ENCODE measurements at regions not wholly inside any gene's neighbourhood (a gene's known extent, or its start where the extent isn't known, plus 50 kb on each side); places are given as distances from the start of the nearest gene placed in this dataset.

- no peak for DNase-seq
These were observed 138.3 kb upstream of the CDH13 start for GRCh38 chr16:82488460-82488859.

DNA sequence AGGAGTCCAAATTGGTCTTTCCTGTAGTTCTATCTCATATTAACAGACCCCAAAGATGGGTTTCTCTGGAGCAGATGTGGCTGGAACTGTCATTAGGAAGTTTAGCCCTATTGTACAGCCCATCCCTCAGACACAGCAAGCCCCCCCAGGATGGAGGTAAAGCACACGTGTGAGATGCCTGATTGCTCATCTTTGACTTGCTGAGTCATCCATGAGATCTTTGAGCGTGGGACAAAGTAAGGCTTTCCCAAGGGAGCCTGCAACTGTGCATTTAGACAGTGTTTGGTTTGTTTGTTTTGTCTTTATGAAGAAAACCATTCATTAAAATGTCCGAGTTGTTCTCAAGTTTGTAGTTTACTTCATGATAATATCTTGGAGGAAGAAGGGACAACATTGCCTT is 145.3 kb upstream of the CDH13 start:
- no peak for DNase-seq

GRCh38 chr16:82476786-82477185 is 150.0 kb upstream of the CDH13 start:
- DNase-seq = no peak

DNA sequence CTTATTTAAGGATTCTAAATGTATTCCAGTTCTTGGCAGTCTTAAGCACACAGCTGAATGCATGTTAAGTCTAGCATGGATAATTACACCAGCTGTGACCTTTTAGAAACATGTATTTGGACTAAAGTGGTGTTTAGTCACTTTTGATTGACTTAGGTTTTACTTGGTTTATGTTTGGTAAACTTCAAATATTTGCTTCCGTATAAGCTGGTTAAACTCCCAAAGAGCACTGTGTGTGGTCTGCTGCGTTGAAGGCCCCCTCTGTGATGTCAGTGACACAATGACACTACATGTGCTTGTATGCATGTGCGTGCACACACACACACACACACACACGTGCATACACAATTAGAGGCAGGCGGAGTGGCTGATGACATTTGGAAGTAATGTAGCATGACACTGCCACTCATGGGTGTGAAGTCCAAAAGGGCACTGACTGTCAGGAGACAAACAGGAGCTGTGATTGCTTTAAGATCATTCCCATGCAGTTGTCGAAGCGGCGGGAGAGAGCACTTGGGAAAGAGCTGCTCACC is 156.1 kb upstream of the CDH13 start:
- DNase-seq = no peak

DNA sequence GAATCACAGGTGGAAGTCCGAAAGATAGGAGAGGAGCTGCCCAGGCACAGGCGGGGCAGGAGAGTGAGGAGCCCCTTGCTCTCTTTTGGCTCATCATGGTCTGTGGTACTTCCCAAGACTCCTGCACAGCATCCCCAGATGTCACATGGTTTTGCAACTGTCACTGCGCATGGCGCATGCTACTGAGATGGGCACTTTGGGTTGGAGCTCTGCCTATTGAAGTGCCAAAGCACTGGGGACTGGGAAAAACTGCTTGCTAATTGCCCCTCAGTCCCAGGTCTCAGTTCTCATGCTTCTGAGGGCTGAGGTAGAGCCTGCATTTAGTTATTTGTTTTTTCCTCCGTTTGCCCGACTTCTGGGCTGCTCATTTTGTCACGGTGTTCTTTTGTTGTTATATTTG is 156.8 kb upstream of the CDH13 start:
- DNase-seq = no peak

DNA sequence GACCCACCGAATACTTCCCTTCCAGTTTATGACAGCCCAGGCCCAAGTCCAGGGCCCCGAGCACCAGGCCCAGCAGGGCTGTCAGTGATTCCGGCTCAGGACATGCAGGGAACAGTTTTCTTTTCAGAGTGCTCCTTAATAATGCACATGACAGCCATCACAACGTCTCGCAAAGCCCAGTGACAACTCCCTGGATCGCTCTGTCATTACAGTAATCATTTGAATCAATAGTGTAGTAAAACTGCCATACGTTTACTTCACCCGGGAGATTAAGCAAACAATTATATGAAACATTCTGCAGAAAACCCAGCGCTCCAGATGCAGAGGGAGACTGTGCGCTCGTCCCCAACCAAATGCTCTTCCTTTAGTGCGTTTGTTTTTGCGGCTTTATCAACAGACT is 162.6 kb upstream of the CDH13 start:
- no peak for DNase-seq

DNA sequence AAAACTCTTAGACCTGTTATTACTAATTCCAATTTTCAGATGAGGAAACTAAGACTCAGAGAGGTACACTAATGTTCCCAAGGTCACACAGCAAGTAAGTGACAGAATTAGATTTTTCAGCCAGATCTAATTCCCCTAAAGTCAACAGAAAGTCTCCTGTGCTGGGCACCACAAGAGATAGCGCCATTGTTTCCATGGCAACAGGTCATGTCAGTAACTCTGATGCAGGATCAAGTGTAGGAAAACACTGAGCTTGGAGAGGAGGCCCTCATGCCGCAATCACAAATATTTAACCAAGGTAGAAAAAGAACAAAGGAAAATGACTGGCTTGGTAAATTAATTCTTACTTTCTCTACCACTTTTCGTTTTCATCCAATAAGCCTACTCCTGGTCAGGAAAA is 166.0 kb upstream of the CDH13 start:
- DNase-seq = no peak

DNA sequence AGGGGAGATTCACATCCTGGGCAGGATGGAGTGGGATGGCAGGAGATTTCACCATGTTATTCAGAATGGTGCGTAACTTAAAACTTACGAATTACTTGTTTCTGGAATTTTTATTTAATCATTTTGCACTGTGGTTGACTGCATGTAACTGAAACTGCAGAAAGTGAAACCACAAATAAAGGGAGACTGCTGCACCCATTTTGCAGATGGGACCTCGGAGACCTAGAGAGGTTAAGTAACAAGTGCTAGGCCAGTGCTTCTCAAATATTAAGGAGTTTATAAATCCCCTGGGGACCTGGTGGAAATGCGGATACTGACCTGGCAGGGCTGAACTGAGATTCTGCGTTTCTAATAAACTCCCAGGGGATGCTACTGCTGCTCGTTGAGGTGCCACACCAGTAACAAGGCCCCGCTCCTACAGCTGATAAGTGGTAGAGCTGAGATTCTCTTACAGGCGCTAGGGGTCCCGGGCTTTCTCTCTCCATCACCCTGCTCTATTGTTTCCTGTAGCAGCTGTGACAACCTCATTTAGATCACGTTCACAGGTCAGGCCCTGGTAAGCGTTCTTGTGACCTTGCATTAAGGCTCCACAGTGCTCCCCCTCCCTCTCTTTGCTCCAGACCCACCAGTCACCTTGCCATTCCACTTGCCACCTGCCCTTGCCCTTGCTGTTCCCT is 167.1 kb upstream of the CDH13 start:
- no peak for DNase-seq

DNA sequence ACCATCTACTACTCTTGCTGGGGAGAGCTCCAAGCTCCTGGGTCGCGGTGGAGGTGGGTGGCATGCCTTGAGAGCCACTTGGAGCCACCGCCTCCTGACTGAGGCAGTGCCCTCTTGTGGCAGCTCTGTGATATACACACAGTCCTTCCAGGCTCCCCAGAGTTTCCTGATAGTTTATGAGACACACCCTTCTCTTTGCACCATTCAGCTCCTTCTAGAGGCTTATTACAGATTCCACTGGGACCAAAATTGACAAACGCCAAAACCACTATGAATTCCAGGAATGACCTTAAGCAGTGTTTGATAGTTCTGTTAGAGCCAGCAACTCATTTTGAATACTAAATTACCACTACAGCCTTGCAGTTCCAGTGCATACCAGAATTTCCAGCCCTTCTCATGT is 170.1 kb upstream of the CDH13 start:
- no peak for DNase-seq

DNA sequence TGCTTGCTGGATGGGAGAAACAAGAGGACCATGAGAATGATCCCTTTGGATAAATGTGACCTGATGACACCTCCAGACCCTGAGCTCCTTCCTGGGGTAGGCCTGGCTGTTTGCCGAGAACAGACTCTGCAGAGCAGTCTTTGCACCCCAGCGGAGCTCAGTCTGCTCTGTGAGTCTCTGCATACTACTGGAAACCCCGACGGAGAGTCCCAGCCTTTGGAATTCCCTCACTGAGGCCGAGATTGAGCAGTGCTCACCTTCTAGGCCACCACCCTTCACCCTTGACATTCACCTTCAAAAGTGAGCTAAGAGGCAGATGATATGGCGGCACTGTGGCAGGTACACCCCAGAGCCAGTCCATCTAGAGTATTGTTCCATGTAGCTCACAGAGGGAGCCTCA is 172.2 kb upstream of the CDH13 start:
- no peak for DNase-seq

- no peak for DNase-seq
These were observed 172.6 kb upstream of the CDH13 start for GRCh38 chr16:82454152-82454551.

- DNase-seq = no peak
These were observed 174.6 kb upstream of the CDH13 start for GRCh38 chr16:82452004-82452756.

DNA sequence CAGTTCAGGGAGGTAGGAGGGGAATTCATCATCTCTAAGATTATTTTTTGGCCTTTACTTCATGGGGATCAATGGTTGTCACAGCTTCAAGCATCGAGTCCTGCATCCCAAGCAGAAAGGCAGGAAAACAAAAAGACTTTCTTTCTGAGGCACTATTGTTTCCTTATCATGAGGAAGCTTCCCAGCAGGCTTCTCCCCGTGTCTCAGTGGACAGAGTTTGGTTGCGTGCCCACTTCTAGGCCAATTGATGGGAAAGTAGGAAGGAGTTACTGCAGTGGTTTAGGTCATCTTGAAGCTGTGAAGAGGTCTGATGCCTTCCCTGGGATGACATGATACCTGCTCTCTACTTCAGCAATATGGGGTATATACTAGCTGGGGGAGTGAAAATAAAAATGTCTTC is 175.3 kb upstream of the CDH13 start:
- DNase-seq = no peak

DNA sequence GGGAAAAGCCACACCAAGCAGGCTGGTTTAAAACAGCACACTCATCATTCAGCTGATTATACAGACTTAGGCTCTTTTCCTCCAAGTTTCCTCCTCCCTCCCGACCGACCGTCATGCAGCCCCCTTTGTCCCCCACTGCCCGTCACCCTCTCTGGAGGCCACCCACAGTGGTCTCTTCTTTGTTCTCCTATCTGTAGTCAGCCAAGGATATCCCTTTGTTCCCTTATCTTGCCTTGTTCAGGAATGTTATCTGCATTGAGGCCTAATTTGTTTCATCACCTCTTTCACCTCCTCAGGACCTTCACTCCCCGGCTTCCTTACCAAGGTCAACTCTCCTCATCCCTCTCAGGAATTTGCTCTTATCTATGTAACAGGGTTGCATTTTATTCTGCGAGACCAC is 186.4 kb upstream of the CDH13 start:
- DNase-seq = no peak

DNA sequence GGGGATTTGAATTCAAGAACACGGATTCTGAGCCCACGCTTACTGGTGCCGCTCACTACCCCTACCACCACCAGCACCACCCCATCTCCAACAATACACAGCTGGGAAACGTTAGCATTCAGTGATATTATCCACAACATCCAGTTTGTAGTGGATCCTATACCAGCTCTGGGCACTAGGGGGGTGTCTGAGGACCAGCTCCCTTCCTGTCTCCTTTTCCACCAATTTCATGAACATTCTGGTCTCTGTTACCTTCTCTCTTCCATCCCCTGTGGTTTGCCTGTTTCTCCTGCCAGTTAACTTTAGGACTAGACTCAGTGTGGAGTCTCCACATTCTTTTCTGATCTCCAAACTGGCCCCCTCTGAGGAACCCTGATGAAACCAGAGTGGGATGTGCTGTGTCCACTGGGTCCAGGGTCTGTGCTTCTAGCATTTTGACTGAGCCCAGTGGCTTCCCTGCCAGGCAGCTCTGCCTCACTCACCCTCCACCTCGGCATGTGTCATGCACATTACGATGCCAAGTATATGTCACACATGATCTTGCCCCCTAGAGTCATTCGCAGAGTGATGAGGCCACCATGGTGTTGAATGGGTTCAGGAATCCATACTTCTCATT is 187.0 kb upstream of the CDH13 start:
- no peak for DNase-seq

- DNase-seq = no peak
These were observed 193.7 kb upstream of the CDH13 start for GRCh38 chr16:82433042-82433441.

DNA sequence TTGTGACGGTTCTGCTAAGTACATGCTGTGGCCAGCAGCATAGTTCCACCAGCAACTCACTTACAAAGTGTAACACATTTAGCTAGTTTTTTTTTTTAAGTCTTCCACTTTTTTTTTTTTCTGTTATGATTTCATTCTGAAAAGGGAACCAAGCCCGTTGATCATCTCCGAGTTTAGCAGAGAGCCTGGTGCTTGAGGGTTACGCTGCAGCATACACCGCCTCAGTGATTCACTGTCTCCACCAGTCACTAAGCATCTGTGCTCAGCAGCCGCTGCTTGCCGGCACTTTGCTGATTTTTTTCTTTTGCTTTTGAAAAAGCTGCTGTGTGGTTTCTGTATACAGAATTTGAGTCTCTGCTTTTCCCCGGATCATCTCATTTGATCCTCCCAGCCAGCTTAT is 194.5 kb upstream of the CDH13 start:
- no peak for DNase-seq

DNA sequence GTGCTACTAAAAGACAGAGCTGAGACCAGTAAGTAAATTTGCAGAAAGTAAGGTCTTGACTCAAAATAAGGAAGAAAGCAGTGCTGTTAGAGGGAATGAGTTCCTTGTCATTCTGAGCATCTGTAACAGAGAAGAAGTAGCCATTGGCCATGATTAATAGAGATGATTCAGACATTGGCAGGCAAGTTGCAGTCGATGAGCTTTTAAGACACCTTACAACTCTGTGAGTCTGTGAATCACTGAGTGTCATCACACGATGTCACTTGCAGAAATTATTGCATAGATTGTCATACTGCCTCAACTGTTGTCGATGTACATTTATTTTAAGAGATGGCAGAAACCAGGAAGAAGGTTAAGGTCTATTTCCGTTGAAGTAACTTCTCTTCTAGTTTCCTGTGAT is 201.1 kb upstream of the CDH13 start:
- DNase-seq = no peak

GRCh38 chr16:82421851-82422250 is 204.9 kb upstream of the CDH13 start:
- DNase-seq = no peak

DNA sequence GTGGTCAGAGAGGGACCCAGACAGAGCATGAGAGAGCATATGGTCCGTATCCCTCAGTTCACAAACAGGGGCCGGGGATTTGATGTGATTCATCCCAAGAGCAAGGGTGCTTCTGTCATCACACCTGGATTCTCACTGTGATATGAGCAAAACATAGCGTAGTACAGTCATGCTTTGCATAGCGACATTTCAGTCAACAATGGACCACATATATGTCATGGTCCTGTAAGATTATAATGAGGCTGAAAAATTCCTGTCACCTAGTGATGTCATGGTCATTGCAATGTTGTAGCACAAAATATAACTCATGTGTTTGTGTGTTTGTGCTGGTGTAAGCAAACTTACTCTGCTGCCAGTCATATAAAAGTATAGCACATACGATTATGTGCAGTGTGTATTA is 207.4 kb upstream of the CDH13 start:
- DNase-seq = no peak

- no peak for DNase-seq
These were observed 212.3 kb upstream of the CDH13 start for GRCh38 chr16:82414476-82414875.

GRCh38 chr16:82412770-82413169 is 214.0 kb upstream of the CDH13 start:
- DNase-seq = no peak

DNA sequence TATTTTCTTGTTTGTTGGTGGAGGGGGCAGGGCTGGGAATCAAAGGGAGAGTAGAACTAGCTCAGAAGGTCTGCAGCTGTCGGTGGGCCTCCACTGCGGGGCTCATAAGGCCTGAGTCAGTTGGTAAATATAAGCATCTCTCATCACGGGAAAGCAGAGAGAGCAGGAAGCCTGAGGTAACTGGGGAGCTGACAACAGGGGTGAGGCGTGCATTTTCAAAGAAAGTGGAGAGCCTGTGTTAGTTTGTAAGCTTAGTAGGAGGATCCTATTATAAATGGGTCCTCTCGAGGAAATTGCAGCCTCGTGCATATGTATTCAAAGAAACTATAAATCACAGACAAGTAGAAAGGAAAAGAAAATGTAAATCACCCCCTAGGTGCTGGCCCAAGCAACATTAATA is 221.0 kb upstream of the CDH13 start:
- DNase-seq = no peak

All from NCI-H2227 treated with DMSO at 0.1 percent for 48 hours (cell line).